HepG2 (cell line): ENCODE measurements at regions not wholly inside any gene's neighbourhood (a gene's known extent, or its start where the extent isn't known, plus 50 kb on each side); places are given as distances from the start of the nearest gene placed in this dataset.

ENCODE experiments used
- CEBPB ChIP-seq: IDR thresholded peaks from 2 replicates; pipeline ENCODE4 v1.6.1; 2011; ENCODE audit warnings: low read depth, low read length, improper control_type of control experiment, borderline replicate concordance
- ZNF274 ChIP-seq: sonication (generic); formaldehyde crosslinking; IDR thresholded peaks from 2 replicates; pipeline ENCODE4 v1.5.1; 2020; ENCODE audit warnings: mild to moderate bottlenecking, missing genetic modification reagents
- TF ChIP-seq, protein P1 (sequence below): sonication (generic); formaldehyde crosslinking; IDR thresholded peaks from 2 replicates; pipeline ENCODE4 v1.9.0; 2021; ENCODE audit warnings: missing genetic modification reagents, mild to moderate bottlenecking, borderline replicate concordance

DNA sequence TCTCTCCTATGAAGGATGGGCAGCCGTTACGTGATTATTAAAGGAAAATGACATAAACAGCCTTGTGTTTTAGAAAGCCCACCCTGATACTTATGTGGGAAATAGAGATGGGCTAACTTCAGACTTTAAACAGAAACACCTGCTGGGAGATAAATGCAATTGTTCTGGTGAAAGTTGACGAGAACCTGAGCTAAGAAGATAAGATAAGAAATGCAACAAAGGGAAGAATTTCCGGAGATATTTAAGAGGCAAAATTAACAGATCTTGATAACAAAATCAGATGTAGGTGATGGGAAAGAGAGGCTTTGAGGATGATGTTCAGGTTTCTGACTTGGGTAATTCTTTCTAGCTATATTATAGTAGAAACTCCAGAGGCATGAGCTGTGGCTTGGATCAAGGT is 102.7 kb upstream of the SLC7A11 start:
- no peak for TF ChIP-seq ZNF274 (CRISPR knock-in tag)
- no peak for TF ChIP-seq CEBPB
- TF ChIP-seq, protein P1, sequence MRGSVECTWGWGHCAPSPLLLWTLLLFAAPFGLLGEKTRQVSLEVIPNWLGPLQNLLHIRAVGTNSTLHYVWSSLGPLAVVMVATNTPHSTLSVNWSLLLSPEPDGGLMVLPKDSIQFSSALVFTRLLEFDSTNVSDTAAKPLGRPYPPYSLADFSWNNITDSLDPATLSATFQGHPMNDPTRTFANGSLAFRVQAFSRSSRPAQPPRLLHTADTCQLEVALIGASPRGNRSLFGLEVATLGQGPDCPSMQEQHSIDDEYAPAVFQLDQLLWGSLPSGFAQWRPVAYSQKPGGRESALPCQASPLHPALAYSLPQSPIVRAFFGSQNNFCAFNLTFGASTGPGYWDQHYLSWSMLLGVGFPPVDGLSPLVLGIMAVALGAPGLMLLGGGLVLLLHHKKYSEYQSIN (CRISPR knock-in tag): no peak
